ENCODE measurements at regions not wholly inside any gene's neighbourhood (a gene's known extent, or its start where the extent isn't known, plus 50 kb on each side); places are given as distances from the start of the nearest gene placed in this dataset.

- ChIA-PET CTCF (no interaction called here), POLR2A (no interaction called here)
- no peak for DNase-seq (ENCODE audit: low read depth, low spot score)
- no peak for TF ChIP-seq CTCF (IDR thresholded peaks at IDR 0.05; ENCODE audit: insufficient read depth, low read length, missing control alignments)
- no peak overlapping the region for H3K4me3 ChIP-seq (ENCODE audit: low read depth, low read length)
These were observed 76.3 kb upstream of the MGMT start for GRCh38 chr10:129390726-129391125.

GRCh38 chr10:129391464-129391863 is 75.6 kb upstream of the MGMT start:
- DNase-seq (ENCODE audit: low read depth, low spot score) = no peak
- H3K4me3 ChIP-seq (ENCODE audit: low read depth, low read length) = no peak overlapping the region
- CTCF ChIA-PET = no interaction called here
- POLR2A ChIA-PET = no interaction called here
- TF ChIP-seq CTCF (IDR thresholded peaks at IDR 0.05; ENCODE audit: insufficient read depth, low read length, missing control alignments) = no peak

- TF ChIP-seq CTCF (IDR thresholded peaks at IDR 0.05; ENCODE audit: insufficient read depth, low read length, missing control alignments) = no peak
- ChIA-PET CTCF (no interaction called here), POLR2A (no interaction called here)
- no peak overlapping the region for H3K4me3 ChIP-seq (ENCODE audit: low read depth, low read length)
- no peak for DNase-seq (ENCODE audit: low read depth, low spot score)
These were observed 74.2 kb upstream of the MGMT start for GRCh38 chr10:129392855-129393254.

- ChIA-PET POLR2A (no interaction called here), CTCF (no interaction called here)
- no peak for DNase-seq (ENCODE audit: low read depth, low spot score)
- no peak overlapping the region for H3K4me3 ChIP-seq (ENCODE audit: low read depth, low read length)
- TF ChIP-seq CTCF (IDR thresholded peaks at IDR 0.05; ENCODE audit: insufficient read depth, low read length, missing control alignments) = no peak
These were observed 73.2 kb upstream of the MGMT start for GRCh38 chr10:129393812-129394211.

- ChIA-PET CTCF (no interaction called here), POLR2A (no interaction called here)
- no peak for TF ChIP-seq CTCF (IDR thresholded peaks at IDR 0.05; ENCODE audit: insufficient read depth, low read length, missing control alignments)
- H3K4me3 ChIP-seq (ENCODE audit: low read depth, low read length) = no peak overlapping the region
- no peak for DNase-seq (ENCODE audit: low read depth, low spot score)
These were observed 72.3 kb upstream of the MGMT start for GRCh38 chr10:129394518-129395328.

- no peak for DNase-seq (ENCODE audit: low read depth, low spot score)
- no peak overlapping the region for H3K4me3 ChIP-seq (ENCODE audit: low read depth, low read length)
- ChIA-PET CTCF (no interaction called here), POLR2A (no interaction called here)
- TF ChIP-seq CTCF (IDR thresholded peaks at IDR 0.05; ENCODE audit: insufficient read depth, low read length, missing control alignments) = no peak
These were observed 70.9 kb upstream of the MGMT start for GRCh38 chr10:129396021-129396722.
